IMR-90 (cell line): ENCODE measurements at regions not wholly inside any gene's neighbourhood (a gene's known extent, or its start where the extent isn't known, plus 50 kb on each side); places are given as distances from the start of the nearest gene placed in this dataset.

ENCODE experiments used
- ATAC-seq: fragments of 200-7000 bp; cut with Tn5 transposase; 2 replicates; pipeline ENCODE4 v1.9.1; 2020; ENCODE audit warnings: low read depth, mild to moderate bottlenecking, moderate library complexity
- BruUV-seq: library from RNA; stranded (reverse); fragments of 400-500 nt; replicated peaks from 2 replicates; lab custom pipeline; 2021; lab: Mats Ljungman, UMichigan
- CTCF ChIA-PET: fragments of 300-600 bp; formaldehyde crosslinking; extraction: SDS; loops from one replicate; lab custom pipeline; 2021; ENCODE audit warnings: antibody characterized with exemption; lab: Yijun Ruan, JAX
- POLR2A ChIA-PET: fragments of 300-600 bp; sonication (Branson Sonifier 250); formaldehyde crosslinking; loops from one replicate; lab custom pipeline; 2022; ENCODE audit warnings: antibody characterized with exemption; ENCODE audit not compliant: unreplicated experiment; lab: Charles Lee
- DNase-seq: peaks from one replicate; pipeline ENCODE4 v3.0.0; 2013
- H2AFZ ChIP-seq: replicated peaks from 2 replicates; pipeline ENCODE3; 2013; ENCODE audit warnings: low read length, mild to moderate bottlenecking; ENCODE audit not compliant: poor library complexity
- H2AK5ac ChIP-seq: 2 replicates; pipeline ENCODE4 v1.6.1; 2013; ENCODE audit warnings: low read depth, low read length, inconsistent platforms
- H2AK9ac ChIP-seq: replicated peaks from 2 replicates; pipeline ENCODE3; 2013; ENCODE audit warnings: mild to moderate bottlenecking, low read depth, low read length, moderate library complexity; ENCODE audit not compliant: poor library complexity
- H2BK120ac ChIP-seq: 2 replicates; pipeline ENCODE4 v1.6.1; 2013; ENCODE audit warnings: low read depth, low read length, inconsistent platforms
- H2BK15ac ChIP-seq: 3 replicates; pipeline ENCODE4 v1.6.1; 2013; ENCODE audit warnings: low read depth, low read length, inconsistent platforms
- H2BK20ac ChIP-seq: 2 replicates; pipeline ENCODE4 v1.6.1; 2013; ENCODE audit warnings: low read depth, mild to moderate bottlenecking, inconsistent platforms, low read length, moderate library complexity
- H2BK5ac ChIP-seq: 2 replicates; pipeline ENCODE4 v1.6.1; 2013; ENCODE audit warnings: mild to moderate bottlenecking, low read depth, low read length, inconsistent platforms; ENCODE audit not compliant: poor library complexity, severe bottlenecking
- H3K14ac ChIP-seq: replicated peaks from 2 replicates; pipeline ENCODE4 v1.6.1; 2013; ENCODE audit warnings: low read depth, low read length, inconsistent platforms
- H3K18ac ChIP-seq: 2 replicates; pipeline ENCODE4 v1.6.1; 2013; ENCODE audit warnings: low read depth, low read length, control low read depth
- H3K23ac ChIP-seq: 2 replicates; pipeline ENCODE4 v1.6.1; 2013; ENCODE audit warnings: low read depth, low read length, inconsistent platforms
- H3K27ac ChIP-seq: 2 replicates; pipeline ENCODE4 v1.5.1; 2013; ENCODE audit warnings: mild to moderate bottlenecking, control low read depth, low read length; ENCODE audit not compliant: insufficient read depth
- H3K27me3 ChIP-seq: 2 replicates; pipeline ENCODE4 v1.6.1; 2013; ENCODE audit warnings: low read length; ENCODE audit not compliant: control insufficient read depth, insufficient read depth
- H3K36me3 ChIP-seq: 2 replicates; pipeline ENCODE4 v1.6.1; 2013; ENCODE audit warnings: low read length, mixed read lengths; ENCODE audit not compliant: control insufficient read depth, insufficient read depth
- H3K4ac ChIP-seq: 2 replicates; pipeline ENCODE4 v1.6.1; 2013; ENCODE audit warnings: low read depth, low read length, inconsistent platforms
- H3K4me1 ChIP-seq: 2 replicates; pipeline ENCODE4 v1.6.1; 2013; ENCODE audit warnings: low read length, mixed read lengths; ENCODE audit not compliant: control insufficient read depth, insufficient read depth
- H3K4me2 ChIP-seq: 2 replicates; pipeline ENCODE4 v1.6.1; 2013; ENCODE audit warnings: low read depth, mild to moderate bottlenecking, control low read depth, low read length, moderate library complexity
- H3K4me3 ChIP-seq: 2 replicates; pipeline ENCODE4 v1.5.1; 2013; ENCODE audit warnings: low read depth, mild to moderate bottlenecking, control low read depth, low read length, moderate library complexity; ENCODE audit not compliant: insufficient read depth
- H3K56ac ChIP-seq: 2 replicates; pipeline ENCODE4 v1.6.1; 2013; ENCODE audit warnings: low read length, inconsistent platforms; ENCODE audit not compliant: insufficient read depth; ENCODE audit errors: extremely low read depth
- H3K79me1 ChIP-seq, 2 experiments: 2 replicates each; pipeline ENCODE4 v1.6.1; 2013; ENCODE audit warnings: low read length in 2 of 2, inconsistent platforms in 1 of 2, low read depth in 1 of 2
- H3K9ac ChIP-seq: 2 replicates; pipeline ENCODE4 v1.6.1; 2013; ENCODE audit warnings: low read depth, low read length, control low read depth
- H3K9me1 ChIP-seq: 2 replicates; pipeline ENCODE4 v1.6.1; 2013; ENCODE audit warnings: low read length, inconsistent platforms; ENCODE audit not compliant: insufficient read depth
- H3K9me3 ChIP-seq: 2 replicates; pipeline ENCODE4 v1.6.1; 2013; ENCODE audit warnings: low read length; ENCODE audit not compliant: control insufficient read depth, insufficient read depth
- H4K20me1 ChIP-seq: 2 replicates; pipeline ENCODE4 v1.6.1; 2013; ENCODE audit warnings: low read length, inconsistent platforms; ENCODE audit not compliant: insufficient read depth
- H4K5ac ChIP-seq: 2 replicates; pipeline ENCODE4 v1.6.1; 2013; ENCODE audit warnings: mild to moderate bottlenecking, low read depth, low read length, control low read depth
- H4K8ac ChIP-seq, 2 experiments: 2 replicates each; pipeline ENCODE4 v1.6.1; 2013; ENCODE audit warnings: low read depth in 2 of 2, low read length in 2 of 2, control low read depth in 1 of 2, inconsistent platforms in 1 of 2
- H4K91ac ChIP-seq: 2 replicates; pipeline ENCODE4 v1.6.1; 2013; ENCODE audit warnings: low read depth, low read length, inconsistent platforms; ENCODE audit not compliant: insufficient read depth
- CHD1 ChIP-seq: IDR thresholded peaks from 2 replicates; pipeline ENCODE4 v1.6.1; 2012; ENCODE audit warnings: low read depth, low read length, improper control_type of control experiment
- MXI1 ChIP-seq: IDR thresholded peaks from 2 replicates; pipeline ENCODE4 v1.6.1; 2012; ENCODE audit warnings: low read depth, mild to moderate bottlenecking, low read length, moderate library complexity, borderline replicate concordance
- POLR2A ChIP-seq: IDR thresholded peaks from 2 replicates; pipeline ENCODE4 v1.6.1; 2012; ENCODE audit warnings: mild to moderate bottlenecking, low read depth, low read length
- RAD21 ChIP-seq: IDR thresholded peaks from 2 replicates; pipeline ENCODE4 v1.6.1; 2012; ENCODE audit warnings: low read length, improper control_type of control experiment
- whole genome bisulfite sequencing, 2 experiments: methylation state at CpG; one replicate each; pipeline versions ENCODE4 v1.1.5 to v1.1.7; 2013; ENCODE audit warnings: missing lambda C conversion rate in 2 of 2; ENCODE audit not compliant: insufficient read length in 1 of 2; ENCODE audit errors: extremely low coverage in 2 of 2; 5-methylcytosine and 5-hydroxymethylcytosine counted together
- dilution Hi-C: fragments of 300-500 bp; cut with HindIII; formaldehyde crosslinking; loops from one replicate; pipeline ENCODE4 v1.14.3; 2018; ENCODE audit warnings: low sequenced_read_pairs; ENCODE audit not compliant: unreplicated experiment
- in situ Hi-C: fragments of 300-500 bp; cut with MboI; formaldehyde crosslinking; loops from 3 replicates; pipeline ENCODE4 v1.14.3; 2019; ENCODE audit warnings: low sequenced_read_pairs, inconsistent platforms, mixed read lengths
- intact Hi-C: fragments of 100-400 bp; cut with micrococcal nuclease; formaldehyde crosslinking; loops from 2 replicates; pipeline ENCODE4 v1.10.0; 2022
- TF ChIP-seq, protein P1 (sequence below): conservative IDR thresholded peaks from 2 replicates; pipeline ENCODE4 v1.5.1; 2012; ENCODE audit warnings: mild to moderate bottlenecking, low read depth, low read length, improper control_type of control experiment

DNA sequence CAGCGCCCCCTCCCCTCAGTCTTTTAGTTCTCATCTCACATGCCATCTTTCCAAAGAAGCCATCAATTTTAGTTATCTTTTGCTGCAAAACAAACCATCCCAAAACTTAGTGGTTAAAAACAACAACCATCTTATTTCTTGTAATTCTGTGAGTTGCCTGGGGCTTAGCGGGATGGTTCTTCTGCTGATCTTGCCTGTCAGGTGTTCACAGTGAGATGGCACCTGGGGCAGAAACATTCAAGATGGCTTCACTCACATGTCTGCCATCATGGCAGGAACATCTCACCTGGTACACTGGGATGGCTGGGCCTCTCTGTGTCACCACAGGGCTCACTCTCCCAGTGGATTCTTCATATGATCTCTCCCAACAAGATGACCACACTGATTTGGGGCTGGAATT lies 67.6 kb upstream of the KCNK12 start:
- POLR2A ChIA-PET, result no interaction called here
- no peak for TF ChIP-seq RAD21
- no peak for TF ChIP-seq CHD1
- TF ChIP-seq, protein P1, sequence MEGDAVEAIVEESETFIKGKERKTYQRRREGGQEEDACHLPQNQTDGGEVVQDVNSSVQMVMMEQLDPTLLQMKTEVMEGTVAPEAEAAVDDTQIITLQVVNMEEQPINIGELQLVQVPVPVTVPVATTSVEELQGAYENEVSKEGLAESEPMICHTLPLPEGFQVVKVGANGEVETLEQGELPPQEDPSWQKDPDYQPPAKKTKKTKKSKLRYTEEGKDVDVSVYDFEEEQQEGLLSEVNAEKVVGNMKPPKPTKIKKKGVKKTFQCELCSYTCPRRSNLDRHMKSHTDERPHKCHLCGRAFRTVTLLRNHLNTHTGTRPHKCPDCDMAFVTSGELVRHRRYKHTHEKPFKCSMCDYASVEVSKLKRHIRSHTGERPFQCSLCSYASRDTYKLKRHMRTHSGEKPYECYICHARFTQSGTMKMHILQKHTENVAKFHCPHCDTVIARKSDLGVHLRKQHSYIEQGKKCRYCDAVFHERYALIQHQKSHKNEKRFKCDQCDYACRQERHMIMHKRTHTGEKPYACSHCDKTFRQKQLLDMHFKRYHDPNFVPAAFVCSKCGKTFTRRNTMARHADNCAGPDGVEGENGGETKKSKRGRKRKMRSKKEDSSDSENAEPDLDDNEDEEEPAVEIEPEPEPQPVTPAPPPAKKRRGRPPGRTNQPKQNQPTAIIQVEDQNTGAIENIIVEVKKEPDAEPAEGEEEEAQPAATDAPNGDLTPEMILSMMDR, result no peak
- TF ChIP-seq POLR2A, result no peak
- TF ChIP-seq MXI1, result no peak

More for the DNA sequence above, 67.6 kb upstream of the KCNK12 start:
- H2BK120ac ChIP-seq, result no peak overlapping the region
- H4K5ac ChIP-seq, result no peak overlapping the region
- no peak overlapping the region for H2BK15ac ChIP-seq
- DNase-seq (no peak), ATAC-seq (no peak)
- intact Hi-C loops (no loop called here), dilution Hi-C loops (no loop called here), in situ Hi-C loops (no loop called here)
- no peaks in the 10 kb centered on the region for H3K79me1 ChIP-seq
- H3K27me3 ChIP-seq, result peaks cover 24% of the 10 kb centered on the region
- BruUV-seq, result no TSS peak
- H3K9ac ChIP-seq, result no peak overlapping the region
- CTCF ChIA-PET, result no interaction called here
- H3K4ac ChIP-seq, result no peak overlapping the region
- no peak overlapping the region for H4K8ac ChIP-seq
- H3K27ac ChIP-seq, result no peak overlapping the region
- H3K4me1 ChIP-seq, result no peaks in the 10 kb centered on the region
- no peaks in the 10 kb centered on the region for H4K20me1 ChIP-seq
- H3K9me1 ChIP-seq, result no peaks in the 10 kb centered on the region
- H3K56ac ChIP-seq, result no peak overlapping the region
- H3K18ac ChIP-seq, result no peak overlapping the region
- 67% methylated on average over 1 of the region's 2 CpGs; no CpG with 5 or more reads in 1 of the 2 experiments for WGBS, 2 experiments
- H2BK5ac ChIP-seq, result no peak overlapping the region
- no peaks in the 10 kb centered on the region for H3K9me3 ChIP-seq
- H2AFZ ChIP-seq, result no peak overlapping the region
- no peak overlapping the region for H2AK9ac ChIP-seq
- no peak overlapping the region for H4K91ac ChIP-seq
- no peak overlapping the region for H3K4me3 ChIP-seq
- no peak overlapping the region for H2BK20ac ChIP-seq
- H3K36me3 ChIP-seq, result no peaks in the 10 kb centered on the region
- H3K14ac ChIP-seq, result no peak overlapping the region
- no peak overlapping the region for H3K4me2 ChIP-seq
- no peak overlapping the region for H2AK5ac ChIP-seq
- no peak overlapping the region for H3K23ac ChIP-seq
